Dermis microvascular lymphatic vessel endothelial cell (primary cell): ENCODE measurements at regions not wholly inside any gene's neighbourhood (a gene's known extent, or its start where the extent isn't known, plus 50 kb on each side); places are given as distances from the start of the nearest gene placed in this dataset.

Source experiments
- DNase-seq, 2 donors: peaks; one replicate each; pipeline versions ENCODE4 v3.0.0 to v3.0.0-alpha.2; 2010; ENCODE audit warnings: low read depth in 2 of 2

DNA sequence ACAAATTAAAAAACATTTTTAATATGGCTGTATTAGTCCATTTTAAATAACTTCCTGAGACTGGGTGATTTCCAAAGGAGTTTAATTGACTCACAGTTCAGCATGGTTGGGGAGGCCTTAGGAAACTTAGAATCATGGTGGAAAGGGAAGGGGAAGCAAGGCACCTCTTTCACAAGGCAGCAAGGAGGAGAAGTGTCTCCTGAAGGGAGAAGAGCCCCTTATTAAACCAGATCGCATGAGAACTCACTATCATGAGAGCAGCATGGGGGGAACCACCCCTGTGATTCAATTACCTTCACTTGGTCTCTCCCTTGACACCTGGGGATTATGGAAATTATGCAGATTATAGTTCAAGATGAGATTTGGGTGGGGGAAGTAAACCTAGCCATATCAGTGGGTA is 488.6 kb downstream of the ETS1 start:
- DNase-seq = no peak

DNA sequence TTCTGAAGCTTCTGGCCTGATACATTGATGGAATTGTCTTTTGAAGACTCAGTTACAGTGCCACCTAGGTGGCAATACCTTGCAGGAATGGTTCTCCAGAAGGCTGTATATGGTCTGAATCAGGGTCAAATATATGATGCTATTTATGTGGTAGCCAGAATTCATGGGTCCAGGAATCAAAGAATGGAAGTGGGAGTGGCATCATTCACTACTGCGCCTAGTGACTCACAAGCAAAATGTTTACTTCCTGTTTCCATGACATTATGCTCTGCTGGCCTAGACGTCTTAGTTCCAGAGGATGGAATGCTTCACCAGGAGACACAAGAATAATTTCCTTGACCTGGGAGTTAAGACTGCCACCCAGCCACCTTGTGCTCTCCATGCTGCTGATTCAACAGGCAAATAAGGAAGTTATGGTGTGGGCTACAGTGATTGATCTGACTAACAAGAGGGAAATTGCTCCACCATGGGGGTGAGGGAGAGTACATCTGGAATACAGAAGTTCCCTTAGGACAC is 491.8 kb downstream of the ETS1 start:
- peak; percentile 29 to 96 for DNase-seq

GRCh38 chr11:128093689-128094088 is 493.7 kb downstream of the ETS1 start:
- DNase-seq = no peak

DNA sequence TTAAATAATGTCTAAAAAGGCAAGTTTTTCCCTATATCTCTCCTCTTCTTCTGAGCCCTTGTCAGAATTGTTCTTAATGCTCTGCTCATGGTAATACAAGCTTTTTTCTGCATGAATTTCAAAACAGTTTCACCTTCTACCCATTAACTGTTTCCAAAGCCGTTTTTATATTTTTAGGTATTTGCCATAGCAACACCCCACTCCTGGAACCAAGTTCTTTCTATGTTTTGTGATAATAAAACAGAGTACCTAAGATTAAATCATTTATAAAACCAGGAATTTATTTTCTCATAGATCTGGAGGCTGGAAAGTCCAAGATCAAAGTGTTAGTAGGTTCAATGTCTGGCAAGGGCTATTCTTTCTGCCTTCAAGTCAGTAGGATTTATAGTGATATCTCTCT is 497.4 kb downstream of the ETS1 start:
- no peak for DNase-seq

DNA sequence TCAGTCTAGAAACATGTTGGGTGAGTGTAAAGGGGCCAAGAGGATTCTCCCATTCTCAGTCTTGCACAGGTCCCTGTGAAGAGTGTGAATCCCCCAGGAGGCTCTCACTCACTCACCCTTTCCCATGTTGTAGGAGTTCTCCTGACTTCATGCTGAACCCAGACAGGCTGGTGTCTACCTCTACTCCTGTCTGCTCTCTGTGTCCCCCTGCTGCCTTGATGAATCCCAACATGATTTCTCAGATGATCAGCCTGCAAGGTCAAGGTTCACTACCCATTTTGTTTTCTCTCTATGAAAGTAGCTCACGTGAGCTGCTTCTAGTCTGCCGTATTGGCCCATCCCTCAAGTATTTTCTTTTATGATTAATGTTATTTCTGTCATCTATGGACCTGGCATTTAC is 500.6 kb downstream of the ETS1 start:
- no peak for DNase-seq

- no peak for DNase-seq
Observed at GRCh38 chr11:128085276-128085675, 502.1 kb downstream of the ETS1 start.

DNA sequence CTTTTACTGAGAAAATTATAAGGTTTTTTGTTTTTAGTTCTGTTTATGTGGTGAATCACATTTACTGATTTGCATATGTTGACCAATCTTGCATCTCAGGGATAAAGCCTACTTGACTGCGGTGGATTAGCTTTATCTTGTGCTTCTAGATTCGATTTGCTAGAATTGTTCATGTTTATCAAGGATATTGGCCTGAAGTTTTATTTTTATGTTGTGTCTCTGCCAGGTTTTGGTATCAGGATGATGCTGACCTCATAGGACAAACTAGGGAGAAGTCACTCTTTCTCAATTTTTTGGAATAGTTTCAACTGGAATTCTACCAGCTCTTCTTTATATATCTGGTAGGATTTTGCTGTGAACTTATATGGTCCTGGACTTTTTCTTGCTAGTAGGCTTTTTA is 504.8 kb downstream of the ETS1 start:
- DNase-seq = no peak

DNA sequence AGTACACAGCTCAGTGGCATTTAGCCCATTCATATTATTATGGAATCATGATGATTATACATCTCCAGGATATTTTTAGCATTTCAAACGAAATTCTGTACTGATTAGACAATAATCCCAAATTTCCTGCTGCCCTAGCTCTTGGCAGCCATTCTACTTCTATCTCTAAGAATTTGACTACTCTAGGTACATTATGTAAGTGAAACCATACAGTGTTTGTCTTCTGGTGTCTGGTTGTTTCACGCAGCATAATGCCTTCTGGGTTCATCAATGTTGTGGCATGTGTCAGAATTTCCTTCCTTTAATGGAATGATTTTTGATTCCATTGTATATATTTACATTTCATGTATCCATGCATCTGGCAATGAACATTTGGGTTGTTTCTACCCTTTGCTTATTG is 517.7 kb downstream of the ETS1 start:
- peak; percentile 80 to 86 for DNase-seq

- DNase-seq = no peak
Observed at GRCh38 chr11:128067780-128068179, 519.6 kb downstream of the ETS1 start.

DNA sequence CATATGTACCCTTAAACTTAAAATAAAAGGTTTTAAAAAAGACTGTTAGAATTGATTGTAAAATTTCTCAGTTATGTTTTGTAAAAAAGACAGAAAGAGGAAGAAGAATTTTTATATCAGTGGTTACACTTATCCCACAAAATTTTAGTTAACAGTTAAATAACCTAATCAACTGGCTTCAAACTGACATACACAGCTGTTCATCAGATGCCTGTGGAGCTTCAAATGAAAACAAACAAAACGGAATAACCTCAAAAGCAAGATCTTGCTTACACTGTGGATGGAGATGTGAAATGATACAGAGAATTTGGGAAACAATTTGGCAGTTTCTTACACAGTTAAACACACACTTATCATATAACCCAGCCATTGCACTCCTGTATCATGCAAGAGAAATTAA is 521.0 kb downstream of the ETS1 start:
- DNase-seq = no peak

GRCh38 chr11:128061281-128061871 is 526.0 kb downstream of the ETS1 start:
- DNase-seq = no peak

DNA sequence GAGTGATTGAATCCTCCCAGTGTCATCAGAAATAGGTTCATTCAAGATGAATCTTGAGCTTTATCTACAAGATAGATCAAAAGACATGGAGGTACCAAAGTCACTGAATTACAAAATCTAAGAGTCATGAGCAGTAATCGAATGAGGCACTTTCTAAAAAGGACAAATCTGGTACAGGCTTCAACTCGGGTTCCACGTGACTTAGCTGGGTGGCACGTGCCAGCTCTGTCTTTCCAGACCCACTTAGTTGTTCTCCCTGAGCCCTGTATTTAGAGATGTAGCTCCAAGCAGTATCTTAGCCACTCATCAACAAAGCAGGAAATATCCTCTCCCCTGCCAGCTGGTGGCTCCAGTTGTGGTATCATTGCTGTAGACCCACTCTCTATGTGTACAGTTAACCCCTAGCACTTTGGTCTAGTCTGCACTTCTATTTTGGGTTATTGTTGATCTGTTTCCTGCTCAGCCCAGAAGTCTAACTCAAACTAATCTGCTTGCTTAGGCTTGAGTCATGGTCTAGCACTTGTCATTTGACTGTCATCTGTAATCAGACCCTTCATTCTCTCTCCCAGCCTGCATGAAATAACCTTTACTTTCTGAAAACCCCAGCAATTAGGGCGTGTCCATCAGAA is 528.7 kb downstream of the ETS1 start:
- DNase-seq = no peak

DNA sequence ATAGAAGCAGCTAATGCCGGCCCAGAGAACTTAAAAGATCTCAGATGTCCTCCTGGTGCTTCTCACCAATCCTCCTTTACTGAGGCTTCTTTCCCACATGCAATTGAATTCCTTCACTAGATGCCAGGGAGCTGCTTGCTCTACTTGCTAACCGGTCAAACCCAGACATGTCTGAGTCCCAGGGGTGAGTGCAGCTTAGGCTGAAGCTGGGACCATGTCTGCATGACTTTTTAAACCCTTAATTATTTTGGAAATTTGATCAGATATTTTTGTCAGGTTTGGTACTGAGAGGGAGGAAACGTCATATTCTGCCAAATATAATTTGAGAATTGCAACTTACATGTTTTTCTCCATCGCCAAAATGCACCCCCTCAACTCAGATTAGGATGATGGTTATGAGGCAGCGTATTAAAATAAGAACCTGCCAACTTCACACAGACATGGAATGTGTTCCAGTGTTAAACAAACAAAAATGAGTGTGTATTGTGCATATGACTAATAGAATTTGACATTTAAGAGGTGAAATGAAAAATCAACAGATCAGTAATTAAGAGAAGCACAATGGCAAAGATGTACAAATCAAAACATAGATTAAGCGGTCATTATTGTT is 529.5 kb downstream of the ETS1 start:
- DNase-seq = peak in 1 of 2 donors; percentile 15

DNA sequence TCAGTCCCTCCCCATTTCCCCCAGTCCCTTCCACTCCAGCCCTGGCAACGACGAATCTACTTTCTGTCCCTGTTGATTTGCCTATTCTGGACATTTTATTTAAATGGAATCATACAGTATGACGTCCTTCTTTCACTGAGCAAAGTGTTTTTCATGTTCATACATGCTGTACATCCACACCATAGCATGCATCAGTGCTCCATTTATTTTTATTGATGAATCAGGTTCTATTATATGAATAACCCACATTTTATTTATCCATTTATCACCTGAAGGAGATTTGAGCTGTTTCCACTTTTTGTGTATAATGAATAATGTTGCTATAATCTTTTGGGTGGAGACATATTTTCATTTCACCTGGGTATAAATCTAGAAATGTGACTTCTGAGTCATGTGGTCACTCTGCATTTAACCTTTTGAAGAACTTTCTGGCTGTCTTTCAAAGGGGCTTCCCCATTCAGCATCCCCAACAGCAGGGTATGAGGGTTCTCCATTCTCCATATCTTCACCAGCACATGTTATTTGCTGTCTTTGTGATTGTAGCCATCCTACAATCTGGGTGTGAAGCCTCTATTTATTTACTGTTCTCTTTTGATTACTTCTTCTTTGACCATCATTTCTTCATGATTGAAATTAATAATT is 531.7 kb downstream of the ETS1 start:
- DNase-seq = no peak

- no peak for DNase-seq
Observed at GRCh38 chr11:128053981-128054931, 533.1 kb downstream of the ETS1 start.

DNA sequence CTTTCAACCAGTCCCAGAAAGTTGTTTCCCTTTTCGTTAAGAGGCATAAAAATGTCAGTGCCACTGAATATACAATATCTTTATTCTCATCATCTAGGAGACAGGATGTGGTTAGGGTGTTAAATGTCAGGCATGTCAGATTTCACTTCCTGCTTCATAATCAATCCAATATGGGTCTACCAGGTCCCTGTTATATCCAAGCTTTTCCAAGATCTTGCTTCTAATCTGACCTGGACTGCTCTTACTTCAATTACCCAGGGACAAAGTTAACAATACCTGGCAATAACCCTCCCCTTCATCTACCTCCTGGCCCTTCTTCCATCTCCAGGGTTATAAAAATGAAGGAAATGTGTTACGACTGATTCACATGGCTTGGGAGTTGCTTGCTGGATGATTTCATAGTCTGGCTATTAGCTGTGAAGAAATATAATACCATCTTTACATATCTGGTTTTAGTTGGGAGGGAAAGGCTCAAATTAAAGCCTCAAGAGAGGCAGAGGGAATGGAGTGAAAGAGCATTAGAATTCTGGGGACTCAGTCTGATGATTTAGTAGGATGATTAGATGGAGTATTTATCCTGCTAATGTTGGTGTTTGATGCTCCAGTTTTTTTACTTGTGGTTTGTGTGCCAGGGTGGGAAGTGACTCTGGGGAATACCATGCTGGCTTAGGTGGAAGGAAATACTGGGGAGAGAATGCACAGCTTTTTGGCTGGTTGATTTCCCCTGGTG is 534.3 kb downstream of the ETS1 start:
- DNase-seq = peak in 1 of 2 donors; percentile 65

DNA sequence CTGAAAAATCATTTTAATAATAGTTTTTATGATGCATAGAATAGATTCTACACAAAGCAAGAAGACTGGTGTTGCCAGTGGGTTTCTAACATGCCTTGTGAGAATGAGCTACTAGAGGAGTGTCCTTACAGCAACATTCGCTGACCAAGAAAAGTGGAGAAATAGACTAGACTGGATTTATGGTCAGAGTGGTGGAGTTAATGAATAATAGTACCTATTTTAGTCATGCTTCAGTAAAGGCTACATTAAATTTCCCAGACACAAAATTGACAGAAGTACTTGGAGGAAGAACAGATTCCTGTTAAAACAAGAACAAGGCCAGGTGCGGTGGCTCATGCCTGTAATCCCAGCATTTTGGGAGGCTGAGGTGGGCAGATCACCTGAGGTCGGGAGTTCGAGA is 539.2 kb downstream of the ETS1 start:
- DNase-seq = no peak

- DNase-seq = peak in 1 of 2 donors; percentile 38
Observed at GRCh38 chr11:128047026-128047425, 540.3 kb downstream of the ETS1 start.

- no peak for DNase-seq
Observed at GRCh38 chr11:128046213-128046612, 541.1 kb downstream of the ETS1 start.

- peak in 1 of 2 donors; percentile 32 for DNase-seq
Observed at GRCh38 chr11:128045094-128045725, 542.1 kb downstream of the ETS1 start.
